K562 (cell line): ENCODE measurements at regions not wholly inside any gene's neighbourhood (a gene's known extent, or its start where the extent isn't known, plus 50 kb on each side); places are given as distances from the start of the nearest gene placed in this dataset.

Experiments
- ATF4 ChIP-seq: fragments of 450-650 bp; formaldehyde crosslinking; IDR thresholded peaks from 2 replicates; pipeline ENCODE4 v1.4.0; 2022; ENCODE audit warnings: mild to moderate bottlenecking, moderate library complexity
- C11orf30 ChIP-seq: fragments of 450-650 bp; IDR thresholded peaks from 2 replicates; pipeline ENCODE4 v1.6.1; 2016; ENCODE audit warnings: low read depth, mild to moderate bottlenecking
- CREBBP ChIP-seq: IDR thresholded peaks from one replicate; pipeline ENCODE4 v1.6.1; 2012; ENCODE audit warnings: low read depth, mild to moderate bottlenecking, control low read depth, inconsistent platforms, low read length
- EHMT2 ChIP-seq: fragments of 450-650 bp; IDR thresholded peaks from 2 replicates; pipeline ENCODE4 v1.6.1; 2018; ENCODE audit warnings: antibody characterized with exemption
- EP300 ChIP-seq: IDR thresholded peaks from 2 replicates; pipeline ENCODE4 v1.6.1; 2012; ENCODE audit warnings: low read length, improper control_type of control experiment
- HSF4 ChIP-seq: fragments of 250-450 bp; sonication (Bioruptor Pico); IDR thresholded peaks from 2 replicates; pipeline ENCODE4 v2.1.2; 2022; ENCODE audit warnings: mild to moderate bottlenecking, moderate library complexity, borderline replicate concordance
- JUNB ChIP-seq: fragments of 450-650 bp; formaldehyde crosslinking; conservative IDR thresholded peaks from 2 replicates; pipeline ENCODE4 v1.4.0; 2020; ENCODE audit warnings: mild to moderate bottlenecking
- KLF1 ChIP-seq: fragments of 450-650 bp; IDR thresholded peaks from 2 replicates; pipeline ENCODE4 v1.6.1; 2016; ENCODE audit warnings: missing genetic modification characterization, missing compliant biosample characterization
- KLF13 ChIP-seq: fragments of 450-650 bp; IDR thresholded peaks from 2 replicates; pipeline ENCODE4 v1.6.1; 2016; ENCODE audit warnings: missing genetic modification characterization, low read depth, mild to moderate bottlenecking, missing compliant biosample characterization, moderate library complexity, borderline replicate concordance
- NELFE ChIP-seq: IDR thresholded peaks from 2 replicates; pipeline ENCODE4 v1.6.1; 2011; ENCODE audit warnings: mild to moderate bottlenecking; ENCODE audit not compliant: insufficient read depth, insufficient read length
- NEUROD1 ChIP-seq: fragments of 150-350 bp; IDR thresholded peaks from 2 replicates; pipeline ENCODE4 v1.6.1; 2014; ENCODE audit warnings: borderline replicate concordance, low read length, low read depth; ENCODE audit not compliant: partially characterized antibody
- NFRKB ChIP-seq: fragments of 450-650 bp; IDR thresholded peaks from 2 replicates; pipeline ENCODE4 v1.6.1; 2016; ENCODE audit warnings: low read depth
- PHB2 ChIP-seq: fragments of 450-650 bp; IDR thresholded peaks from 2 replicates; pipeline ENCODE4 v1.6.1; 2017; ENCODE audit warnings: low read depth
- PTRF ChIP-seq: fragments of 450-650 bp; IDR thresholded peaks from 2 replicates; pipeline ENCODE4 v1.6.1; 2016; ENCODE audit warnings: mild to moderate bottlenecking, missing genetic modification characterization, missing compliant biosample characterization
- RB1 ChIP-seq: fragments of 450-650 bp; IDR thresholded peaks from 2 replicates; pipeline ENCODE4 v1.6.1; 2017; ENCODE audit warnings: low read depth, mild to moderate bottlenecking
- SETDB1 ChIP-seq: IDR thresholded peaks from one replicate; pipeline ENCODE4 v1.6.1; 2012; ENCODE audit warnings: low read length, control low read depth, inconsistent platforms
- SIX5 ChIP-seq, 2 experiments: IDR thresholded peaks; 2 replicates each; pipeline ENCODE4 v1.6.1; 2011; ENCODE audit warnings: low read length in 2 of 2, borderline replicate concordance in 1 of 2, low read depth in 1 of 2, mild to moderate bottlenecking in 1 of 2, moderate library complexity in 1 of 2; ENCODE audit not compliant: insufficient read depth in 1 of 2
- SRSF9 ChIP-seq: fragments of 200-400 bp; formaldehyde crosslinking; IDR thresholded peaks from 2 replicates; pipeline ENCODE4 v1.6.1; 2017; ENCODE audit warnings: low read depth, low read length, borderline replicate concordance
- XRCC5 ChIP-seq: fragments of 200-400 bp; formaldehyde crosslinking; IDR thresholded peaks from 2 replicates; pipeline ENCODE4 v1.6.1; 2017; ENCODE audit warnings: low read depth, mild to moderate bottlenecking, low read length
- ZNF184 ChIP-seq: sonication (generic); formaldehyde crosslinking; IDR thresholded peaks from 2 replicates; pipeline ENCODE4 v1.5.0; 2020; ENCODE audit warnings: missing genetic modification reagents
- ZNF282 ChIP-seq: sonication (generic); formaldehyde crosslinking; IDR thresholded peaks from 2 replicates; pipeline ENCODE4 v1.8.1; 2023; ENCODE audit warnings: missing genetic modification reagents
- ZNF507 ChIP-seq: conservative IDR thresholded peaks from 2 replicates; pipeline ENCODE4 v1.6.1; 2017; ENCODE audit warnings: missing genetic modification characterization, missing compliant biosample characterization
- ZNF586 ChIP-seq: fragments of 450-650 bp; formaldehyde crosslinking; conservative IDR thresholded peaks from 2 replicates; pipeline ENCODE4 v1.4.0; 2020; ENCODE audit warnings: mild to moderate bottlenecking, moderate library complexity
- ZSCAN29 ChIP-seq: fragments of 450-650 bp; IDR thresholded peaks from 2 replicates; pipeline ENCODE4 v1.6.1; 2017
- TF ChIP-seq, protein P1 (sequence below), 2 experiments: IDR thresholded peaks in 1 of 2; conservative IDR thresholded peaks in 1 of 2; 2 replicates each; pipeline ENCODE4 v1.6.1; 2016; ENCODE audit warnings: low read depth in 2 of 2, mild to moderate bottlenecking in 1 of 2, missing compliant biosample characterization in 1 of 2, missing genetic modification characterization in 1 of 2, moderate library complexity in 1 of 2
- TF ChIP-seq, protein P2 (sequence below): fragments of 250-450 bp; sonication (Bioruptor Pico); IDR thresholded peaks from 2 replicates; pipeline ENCODE4 v1.5.0; 2020; ENCODE audit warnings: mild to moderate bottlenecking

GRCh38 chr16:85555719-85556455 lies 57.2 kb upstream of the GSE1 start (continued):
- TF ChIP-seq, protein P1, sequence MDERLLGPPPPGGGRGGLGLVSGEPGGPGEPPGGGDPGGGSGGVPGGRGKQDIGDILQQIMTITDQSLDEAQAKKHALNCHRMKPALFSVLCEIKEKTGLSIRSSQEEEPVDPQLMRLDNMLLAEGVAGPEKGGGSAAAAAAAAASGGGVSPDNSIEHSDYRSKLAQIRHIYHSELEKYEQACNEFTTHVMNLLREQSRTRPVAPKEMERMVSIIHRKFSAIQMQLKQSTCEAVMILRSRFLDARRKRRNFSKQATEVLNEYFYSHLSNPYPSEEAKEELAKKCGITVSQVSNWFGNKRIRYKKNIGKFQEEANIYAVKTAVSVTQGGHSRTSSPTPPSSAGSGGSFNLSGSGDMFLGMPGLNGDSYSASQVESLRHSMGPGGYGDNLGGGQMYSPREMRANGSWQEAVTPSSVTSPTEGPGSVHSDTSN (CRISPR knock-in tag; IDR thresholded peaks at IDR 0.05; ENCODE audit: low read depth) = no peak
- TF ChIP-seq, protein P1 (tag; conservative IDR thresholded peaks at IDR 0.05; ENCODE audit: low read depth) = no peak
- TF ChIP-seq PHB2 = 0 out of 2 replicates have a peak, but pooled peaks have one; percentile 10
- TF ChIP-seq CREBBP = no peak
- TF ChIP-seq ATF4 (CRISPR knock-in tag) = no peak
- TF ChIP-seq XRCC5 = peak; percentile 71; the same call in 1 of the 2 replicates
- TF ChIP-seq PTRF (tag) = no peak
- no peak for TF ChIP-seq ZNF184 (CRISPR knock-in tag)
- TF ChIP-seq EP300 = no peak
- TF ChIP-seq EHMT2 = no peak
- TF ChIP-seq ZSCAN29 = no peak
- TF ChIP-seq, protein P2, sequence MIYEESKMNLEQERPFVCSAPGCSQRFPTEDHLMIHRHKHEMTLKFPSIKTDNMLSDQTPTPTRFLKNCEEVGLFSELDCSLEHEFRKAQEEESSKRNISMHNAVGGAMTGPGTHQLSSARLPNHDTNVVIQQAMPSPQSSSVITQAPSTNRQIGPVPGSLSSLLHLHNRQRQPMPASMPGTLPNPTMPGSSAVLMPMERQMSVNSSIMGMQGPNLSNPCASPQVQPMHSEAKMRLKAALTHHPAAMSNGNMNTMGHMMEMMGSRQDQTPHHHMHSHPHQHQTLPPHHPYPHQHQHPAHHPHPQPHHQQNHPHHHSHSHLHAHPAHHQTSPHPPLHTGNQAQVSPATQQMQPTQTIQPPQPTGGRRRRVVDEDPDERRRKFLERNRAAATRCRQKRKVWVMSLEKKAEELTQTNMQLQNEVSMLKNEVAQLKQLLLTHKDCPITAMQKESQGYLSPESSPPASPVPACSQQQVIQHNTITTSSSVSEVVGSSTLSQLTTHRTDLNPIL (CRISPR knock-in tag) = no peak
- peak; percentile 96 for TF ChIP-seq NFRKB
- TF ChIP-seq JUNB = no peak
- no peak for TF ChIP-seq KLF1
- no peak for TF ChIP-seq NELFE
- TF ChIP-seq KLF13 (tag) = no peak
- TF ChIP-seq C11orf30 = no peak
- TF ChIP-seq ZNF586 (CRISPR knock-in tag) = no peak
- TF ChIP-seq SIX5 (IDR thresholded peaks at IDR 0.05; ENCODE audit: borderline replicate concordance in 1 of 2, insufficient read depth in 1 of 2, low read depth in 1 of 2, low read length in 2 of 2) = no peak
- TF ChIP-seq HSF4 (CRISPR knock-in tag) = no peak
- no peak for TF ChIP-seq RB1
- TF ChIP-seq SRSF9 = no peak
- no peak for TF ChIP-seq SETDB1
- no peak for TF ChIP-seq NEUROD1
- no peak for TF ChIP-seq ZNF282 (CRISPR knock-in tag)
- no peak for TF ChIP-seq ZNF507 (tag)
